HG03457 (cell line): ENCODE measurements at regions not wholly inside any gene's neighbourhood (a gene's known extent, or its start where the extent isn't known, plus 50 kb on each side); places are given as distances from the start of the nearest gene placed in this dataset.

Experiments
- ATAC-seq: cut with Tn5 transposase; IDR thresholded peaks from one replicate; pipeline ENCODE4 v1.9.1; 2021; ENCODE audit warnings: moderate number of reproducible peaks; ENCODE audit not compliant: unreplicated experiment

DNA sequence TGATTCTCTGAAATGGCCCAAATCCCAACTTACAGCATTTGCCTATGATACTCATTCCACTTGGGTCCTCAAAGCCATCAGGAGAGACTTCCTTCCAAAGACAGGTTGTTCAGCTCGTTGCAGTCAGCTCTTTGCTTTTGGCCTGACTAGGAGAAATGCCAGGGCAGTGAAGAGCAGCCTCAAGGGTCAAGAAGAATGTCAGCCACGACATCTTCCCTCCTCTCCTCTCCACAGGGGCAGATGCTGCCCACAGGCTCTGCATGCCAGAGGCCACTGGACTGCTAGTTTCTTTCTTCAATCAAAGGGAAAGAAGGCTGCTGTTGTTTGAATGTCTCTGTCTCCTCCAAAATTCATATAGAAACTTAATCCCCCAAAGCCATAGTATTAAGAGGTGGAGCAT, 201.7 kb upstream of the PFN2 start:
- ATAC-seq: no peak

DNA sequence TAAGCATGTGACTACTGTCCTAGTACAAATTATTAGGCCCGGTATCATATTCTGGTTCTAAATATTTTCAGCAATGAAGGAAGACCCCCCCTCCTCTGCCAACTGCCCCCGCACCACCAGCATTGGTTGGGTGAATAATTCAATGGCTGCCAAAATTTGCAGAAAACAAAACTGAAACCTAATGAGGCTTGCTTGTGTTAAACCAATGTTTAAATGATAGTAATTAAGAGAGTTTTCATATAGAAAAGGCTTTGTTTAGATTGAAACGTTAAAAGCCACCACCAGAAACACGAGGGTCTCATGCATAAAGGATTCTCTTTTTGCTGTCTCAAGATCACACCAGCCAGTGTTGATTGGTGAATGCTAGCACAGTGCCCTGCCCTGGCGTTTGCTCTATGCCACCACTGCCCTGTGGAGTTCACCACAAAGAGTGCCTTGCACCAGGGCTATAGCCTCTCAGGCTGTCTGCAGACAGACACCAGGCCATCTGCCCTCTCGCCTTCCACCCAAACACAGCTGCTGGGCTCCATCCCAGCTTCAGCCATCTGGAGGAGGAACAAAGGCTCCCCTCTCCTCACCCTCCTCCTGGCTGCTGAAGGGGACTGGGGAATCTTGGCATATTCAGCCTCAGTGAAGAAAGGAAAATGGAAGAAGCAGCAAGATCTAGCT, 200.3 kb upstream of the PFN2 start:
- ATAC-seq: no peak

DNA sequence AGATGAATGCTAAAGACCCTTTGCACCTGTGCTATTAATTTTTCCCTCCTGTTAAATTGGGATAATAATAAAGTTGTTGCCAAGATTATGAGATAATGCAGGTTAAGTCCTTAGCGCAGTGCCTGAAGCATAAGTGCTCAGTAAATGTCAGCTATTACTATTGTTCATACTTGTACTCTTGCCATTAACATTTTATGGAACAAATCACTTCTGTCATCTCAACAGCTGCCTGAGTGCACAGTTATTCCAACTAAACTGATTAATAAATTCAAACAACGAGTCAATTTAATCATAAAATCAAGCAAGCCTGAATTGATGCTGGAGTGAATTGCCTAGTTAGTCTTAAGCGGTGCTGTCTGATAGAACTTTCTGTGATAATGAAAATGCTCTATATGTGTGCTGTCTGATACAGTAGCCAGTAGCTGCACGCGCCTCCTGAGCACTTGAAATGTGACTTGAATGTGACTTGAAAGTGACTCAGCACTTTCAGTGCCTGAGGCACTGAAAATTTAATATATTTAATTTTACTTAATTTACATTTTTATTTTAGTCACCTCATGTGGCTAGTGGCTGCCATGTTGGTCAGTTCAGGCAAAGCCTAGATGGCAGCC, 198.7 kb upstream of the PFN2 start:
- no peak for ATAC-seq

DNA sequence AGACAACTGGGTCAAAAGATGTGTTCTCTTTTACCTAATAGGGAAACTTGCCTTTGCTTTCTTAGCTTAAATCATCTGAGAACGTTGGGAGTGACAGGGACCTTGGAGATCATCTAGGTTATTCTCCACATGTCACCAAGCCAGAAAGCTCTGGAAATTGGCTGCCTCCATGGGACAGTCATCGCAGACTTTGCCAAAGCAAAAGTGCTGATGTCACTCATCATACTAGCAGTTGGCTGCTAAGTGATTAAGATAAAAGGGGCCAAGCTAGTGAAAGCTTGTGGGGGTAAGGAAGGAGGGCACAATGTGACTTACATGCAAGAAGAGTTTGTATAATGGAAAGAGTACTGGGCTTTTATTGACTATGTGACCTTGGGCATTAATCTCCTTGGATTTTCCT, 198.0 kb upstream of the PFN2 start:
- ATAC-seq: no peak

DNA sequence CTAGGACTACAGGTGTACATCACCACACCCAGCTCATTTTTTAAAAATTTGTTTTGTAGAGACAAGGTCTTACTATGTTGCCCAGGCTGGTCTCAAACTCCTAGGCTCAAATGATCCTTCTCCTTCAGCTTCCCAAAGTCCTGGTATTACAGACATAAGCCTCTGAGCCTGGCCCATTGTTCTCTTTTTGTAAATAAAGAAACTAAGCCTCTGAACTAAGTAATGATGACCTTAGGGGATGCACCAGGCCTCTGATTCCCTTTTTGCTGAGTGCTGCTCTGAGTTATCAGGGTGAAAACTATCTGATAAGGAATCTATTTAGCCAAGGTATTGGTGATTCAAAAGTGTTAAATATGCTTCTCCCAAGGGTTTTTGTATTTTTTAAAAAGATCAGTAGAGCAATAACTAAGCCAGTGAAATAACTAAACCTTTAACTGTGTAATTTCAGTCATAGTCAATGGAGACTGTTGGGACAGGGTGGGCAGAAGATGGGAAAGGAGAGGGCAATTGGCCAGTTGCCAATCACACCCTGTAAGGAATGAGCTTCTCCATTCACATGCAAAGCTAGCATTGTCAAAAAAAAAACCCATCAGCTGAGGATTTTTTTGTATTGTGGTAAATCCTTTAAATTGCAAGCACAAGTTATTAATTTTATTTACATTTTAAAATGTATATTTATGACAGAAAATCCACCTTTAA, 194.8 kb upstream of the PFN2 start:
- no peak for ATAC-seq

DNA sequence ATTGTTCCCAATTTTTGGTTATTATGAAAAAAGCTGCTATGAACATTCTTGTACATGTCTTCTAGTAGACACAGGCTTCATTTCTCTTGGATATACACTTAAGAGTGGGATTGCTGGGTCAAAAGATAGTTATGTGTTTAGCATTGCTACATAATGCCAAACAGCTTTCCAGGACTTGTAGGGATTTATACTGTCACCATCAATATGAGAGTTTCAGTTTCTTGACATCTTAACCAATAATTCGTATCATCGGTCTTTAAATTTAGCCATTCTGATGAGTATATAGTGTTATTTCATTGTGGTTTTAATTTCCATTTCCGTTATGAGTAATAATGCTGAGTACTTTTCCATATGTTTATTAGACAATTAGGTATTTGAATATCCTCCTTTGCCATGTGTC, 190.3 kb upstream of the PFN2 start:
- ATAC-seq: no peak

DNA sequence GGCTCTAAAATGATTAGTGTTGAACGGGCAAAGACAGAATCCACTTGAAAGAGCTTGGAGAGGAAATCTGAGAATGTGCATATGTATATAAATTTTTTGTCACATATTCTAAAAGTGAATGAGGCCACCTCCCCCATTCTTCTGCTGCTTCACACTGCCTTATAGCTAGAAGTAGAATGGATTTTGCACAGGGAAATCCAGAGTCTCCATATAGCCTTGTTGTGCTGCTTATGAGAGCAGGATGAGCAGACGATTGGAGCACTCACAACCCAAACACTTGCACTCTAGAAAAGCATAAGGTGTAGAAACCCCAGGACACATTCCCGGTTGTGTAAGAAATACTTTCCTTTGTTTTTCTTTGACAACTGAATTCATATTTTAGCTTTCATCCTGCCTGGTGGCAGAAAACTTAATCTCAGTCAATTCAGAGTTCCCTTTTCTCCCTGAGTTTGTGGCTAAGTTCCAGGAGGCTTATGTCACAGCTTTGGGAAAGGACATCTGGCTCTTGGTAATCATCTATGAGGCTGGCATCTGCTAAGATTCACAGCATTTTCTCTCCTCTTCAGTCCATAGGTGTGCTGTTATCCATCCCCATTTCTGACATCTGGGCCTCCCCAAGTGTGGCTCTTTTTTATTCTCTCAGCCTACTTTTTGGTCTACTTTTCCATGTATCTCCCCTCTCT, 188.4 kb upstream of the PFN2 start:
- no peak for ATAC-seq

DNA sequence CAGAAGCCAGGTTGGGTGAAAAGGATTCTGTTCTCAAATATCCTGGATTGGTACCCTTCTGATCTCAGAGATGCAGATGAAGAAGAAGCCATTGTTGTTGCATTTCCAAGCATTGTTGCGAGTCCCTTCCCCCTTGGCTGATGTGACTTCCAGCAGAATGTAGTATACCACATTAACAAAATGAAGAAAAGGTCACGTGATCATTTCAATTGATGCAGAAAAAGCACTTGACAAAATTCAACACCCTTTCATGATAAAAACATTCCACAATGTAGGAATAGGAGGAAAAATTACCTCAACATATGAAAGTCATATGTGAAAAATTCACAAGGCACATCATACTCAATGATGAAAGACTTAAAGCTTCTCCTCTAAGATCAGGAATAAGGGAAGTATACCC, 181.9 kb upstream of the PFN2 start:
- ATAC-seq: no peak

DNA sequence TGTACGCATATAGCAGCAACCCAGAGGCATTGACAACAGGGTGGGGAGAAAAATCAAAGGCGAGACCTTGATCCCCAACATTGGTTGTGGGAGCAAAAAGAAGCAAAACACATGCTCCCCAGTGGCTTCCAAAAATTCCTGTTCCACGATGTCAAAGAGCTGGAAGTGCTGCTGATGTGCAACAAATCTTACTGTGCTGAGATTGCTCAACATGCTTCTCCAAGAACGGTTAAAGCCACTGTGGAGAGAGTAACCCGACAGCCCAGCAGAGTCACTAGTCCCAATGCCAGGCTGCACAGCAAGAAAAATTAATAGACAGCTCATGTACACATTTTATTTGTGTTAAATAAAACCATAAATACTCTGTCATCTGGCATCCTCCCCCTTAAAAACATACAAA, 179.9 kb upstream of the PFN2 start:
- no peak for ATAC-seq

DNA sequence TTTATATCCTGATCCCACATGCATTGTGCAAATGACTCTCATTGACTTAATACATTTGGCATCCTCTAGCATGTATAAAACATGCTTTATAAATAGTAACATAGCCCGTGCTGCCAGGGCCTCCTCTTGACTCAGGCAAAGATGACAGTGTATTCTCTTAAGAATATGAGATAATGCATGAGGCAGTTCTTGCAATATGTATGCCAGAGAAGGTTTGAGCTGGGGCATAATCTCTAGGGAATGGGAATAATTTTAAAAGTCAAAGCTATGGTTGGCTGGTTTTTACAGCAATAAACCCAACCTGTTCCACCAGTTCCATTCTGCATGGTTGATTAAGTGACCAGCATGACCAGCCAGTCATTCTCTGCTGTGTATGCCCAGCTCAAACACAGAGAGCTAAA, 179.0 kb upstream of the PFN2 start:
- no peak for ATAC-seq

DNA sequence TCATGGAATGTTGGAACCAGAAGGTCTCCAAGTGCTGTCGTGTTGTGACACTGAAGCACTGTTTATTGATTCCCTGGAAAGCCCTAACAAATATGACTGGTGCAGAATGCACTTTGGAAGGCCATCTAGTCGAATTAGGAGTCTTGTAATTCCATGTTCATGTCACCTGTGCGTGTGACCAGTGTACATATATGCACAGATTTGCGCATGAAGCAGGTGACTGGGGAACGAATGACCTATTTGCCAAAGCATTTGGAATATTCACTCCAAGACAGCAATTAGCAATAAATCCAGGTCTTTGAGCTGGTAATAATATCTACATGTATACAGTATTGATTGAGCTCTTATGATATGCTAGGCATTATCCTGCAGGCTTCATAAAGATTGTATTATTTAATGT, 177.5 kb upstream of the PFN2 start:
- no peak for ATAC-seq

DNA sequence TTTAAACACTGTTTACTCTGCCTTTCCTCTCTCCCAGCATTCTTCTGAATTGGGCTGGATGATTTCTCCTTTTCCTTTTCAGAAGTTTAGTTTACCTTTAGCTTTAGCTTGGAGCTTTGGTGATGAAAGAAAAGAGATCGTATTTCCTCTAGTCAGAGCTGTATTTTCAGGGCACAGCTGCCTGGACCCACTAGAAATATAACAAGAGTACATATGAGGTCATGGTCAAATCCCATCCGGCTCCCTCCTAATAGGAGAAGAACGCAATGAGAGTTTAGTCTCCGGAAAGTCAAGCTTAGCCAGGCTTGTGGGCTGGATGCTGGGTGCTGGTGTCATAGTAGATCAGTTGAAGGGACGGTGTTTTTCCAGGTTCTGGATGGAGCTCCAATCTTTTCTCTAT, 177.1 kb upstream of the PFN2 start:
- no peak for ATAC-seq

DNA sequence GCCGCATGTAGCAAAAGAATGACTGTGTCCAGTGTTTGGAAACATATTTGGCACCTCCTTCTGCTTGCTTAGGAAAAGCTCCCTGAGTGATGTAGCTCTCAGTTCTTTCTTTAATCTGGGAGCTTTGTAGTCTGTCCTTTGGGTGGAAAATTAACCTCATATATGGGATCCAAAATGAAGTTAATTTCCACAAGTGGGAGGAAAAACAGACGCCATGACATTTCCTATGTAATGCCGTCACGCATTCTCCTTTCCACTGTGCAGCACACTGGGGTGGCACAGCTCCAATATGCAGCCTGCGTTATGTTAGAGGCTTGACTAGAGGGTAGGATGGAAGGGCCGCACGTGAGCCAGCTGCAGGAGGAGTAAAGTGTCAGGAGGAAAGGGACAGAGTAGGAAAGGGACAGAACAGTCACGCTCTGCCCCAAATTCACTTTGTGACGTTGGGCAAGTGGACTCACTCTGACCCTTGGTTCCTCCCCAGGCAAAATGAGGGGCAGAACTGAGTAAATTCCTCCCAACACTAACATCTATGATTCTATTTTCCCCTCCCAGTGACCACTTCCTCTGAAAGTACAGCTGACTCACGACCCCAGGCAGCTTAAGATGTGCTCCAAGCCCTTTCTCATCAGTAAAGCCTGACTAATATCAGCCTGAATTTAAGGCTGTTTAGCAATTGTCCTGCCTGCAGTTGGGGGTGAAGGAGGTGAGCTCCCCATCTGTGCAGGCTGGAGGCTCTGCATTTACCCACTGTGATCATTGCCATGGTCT, 176.5 kb upstream of the PFN2 start:
- no peak for ATAC-seq

DNA sequence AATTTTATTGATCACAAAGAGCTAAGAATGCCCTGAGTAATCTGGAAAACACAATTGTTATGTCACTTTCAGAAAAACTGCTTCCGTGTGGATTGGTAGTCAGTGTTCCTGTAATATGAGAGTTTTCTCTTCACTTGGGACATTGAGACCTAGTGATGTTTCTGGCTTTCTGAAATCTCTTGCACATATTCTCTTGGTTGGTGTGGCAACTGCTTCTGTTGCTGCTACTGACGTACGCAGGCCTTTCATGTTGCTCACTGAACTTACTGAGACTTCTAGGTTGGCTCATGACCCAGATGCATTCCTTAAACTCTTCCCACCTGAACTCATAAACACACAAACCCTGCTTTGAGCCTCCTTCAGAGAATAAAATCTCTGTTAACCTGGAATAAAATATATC, 175.0 kb upstream of the PFN2 start:
- ATAC-seq: no peak

DNA sequence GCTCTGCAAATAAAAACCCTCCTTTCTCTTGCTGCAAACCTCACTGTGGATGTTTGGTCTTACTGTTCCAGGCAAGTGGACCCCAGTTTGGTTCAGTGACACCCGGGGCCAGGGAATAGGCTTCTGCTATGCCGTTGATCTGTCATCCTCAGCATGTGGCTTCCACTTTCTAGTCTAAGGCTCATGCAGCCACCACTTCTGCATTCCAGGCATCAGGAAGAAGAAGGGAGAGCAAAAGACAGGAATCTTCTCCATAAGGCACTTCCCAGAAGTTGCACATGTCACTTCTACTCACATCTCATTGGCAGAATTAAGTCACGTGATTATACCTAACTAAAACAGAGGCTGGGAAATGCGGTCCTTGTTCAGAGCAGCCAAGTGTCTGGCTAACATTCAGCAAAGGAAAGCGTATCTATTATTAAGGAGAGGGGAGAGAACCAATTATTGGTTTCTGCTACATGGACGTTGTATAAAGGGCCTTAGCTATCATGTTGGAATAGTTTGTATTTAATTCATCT, 173.6 kb upstream of the PFN2 start:
- ATAC-seq: no peak

DNA sequence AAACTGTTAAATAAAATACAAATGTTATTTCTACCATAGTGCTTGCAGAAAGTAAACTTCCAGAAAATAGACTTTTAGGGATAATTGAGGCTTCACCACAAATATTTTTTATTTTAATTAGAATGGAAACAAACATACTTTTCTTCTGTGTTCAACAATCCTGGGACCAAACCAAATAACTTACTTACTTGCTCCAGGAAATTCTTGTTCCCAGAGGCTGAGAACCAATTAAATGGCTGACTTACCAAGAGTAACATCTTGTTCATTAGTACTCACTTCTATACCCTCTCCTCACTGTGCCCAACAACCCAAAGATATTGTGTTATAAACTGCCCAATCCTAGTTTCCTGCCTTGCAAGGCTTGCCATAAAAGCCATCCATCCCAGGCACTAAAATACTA, 172.2 kb upstream of the PFN2 start:
- ATAC-seq: no peak

DNA sequence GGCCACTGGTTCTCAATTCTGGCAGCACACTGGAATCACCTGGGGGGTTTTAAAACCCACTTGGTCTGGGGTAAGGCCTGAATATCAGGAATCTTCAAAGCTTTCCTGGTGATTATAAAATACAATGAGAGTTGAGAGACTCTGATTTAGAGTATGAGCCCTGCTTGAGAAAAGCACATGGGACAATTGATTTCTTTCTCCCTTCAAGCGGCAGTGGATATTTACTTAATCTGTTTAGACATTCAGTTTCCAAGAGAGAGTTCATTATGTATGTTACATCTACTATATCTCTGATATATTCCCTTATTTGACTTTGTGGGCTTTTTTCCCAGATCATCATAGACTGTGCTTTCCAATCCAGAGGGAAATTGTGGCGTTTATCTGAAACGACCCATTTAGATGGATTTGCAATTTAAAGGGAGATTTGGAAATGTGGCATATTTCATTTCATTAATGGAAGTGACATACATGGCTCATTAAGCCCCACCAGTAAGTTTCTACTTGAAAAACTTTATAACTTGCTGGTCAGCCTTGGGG, 171.2 kb upstream of the PFN2 start:
- ATAC-seq: no peak

DNA sequence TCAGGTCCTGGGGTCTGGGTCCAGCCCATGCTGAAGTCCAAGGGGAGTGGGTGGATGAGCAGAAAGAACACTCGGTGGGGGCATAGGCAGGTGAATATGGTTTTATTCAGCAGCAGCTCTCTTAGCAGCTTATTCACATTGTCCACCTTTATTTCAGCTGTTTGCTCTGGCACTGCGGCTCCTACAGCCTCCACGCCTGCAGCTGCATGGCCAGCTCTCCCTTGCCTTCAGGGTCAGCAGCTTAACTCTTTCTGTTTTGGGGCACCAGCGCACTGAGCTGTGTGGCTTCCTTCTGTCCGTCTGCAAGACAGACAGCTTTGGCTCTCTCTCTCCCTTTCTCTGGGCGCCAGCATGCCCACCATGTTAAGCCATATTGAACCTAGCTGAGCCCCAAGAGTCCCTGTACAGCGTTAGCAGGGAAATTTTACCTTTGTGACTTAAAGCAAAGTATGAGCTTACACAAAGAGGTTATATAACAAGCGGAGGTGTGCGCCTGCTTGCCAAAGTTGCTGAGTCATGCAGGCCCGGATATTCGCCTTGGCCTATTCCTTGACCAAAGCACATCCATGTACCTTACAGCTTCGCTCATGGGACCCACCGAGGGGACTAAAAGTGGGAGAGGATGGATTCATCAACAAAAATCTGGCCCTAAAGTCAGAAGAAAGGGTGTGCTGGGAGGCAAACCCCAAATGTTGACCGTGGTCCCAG, 170.1 kb upstream of the PFN2 start:
- no peak for ATAC-seq

DNA sequence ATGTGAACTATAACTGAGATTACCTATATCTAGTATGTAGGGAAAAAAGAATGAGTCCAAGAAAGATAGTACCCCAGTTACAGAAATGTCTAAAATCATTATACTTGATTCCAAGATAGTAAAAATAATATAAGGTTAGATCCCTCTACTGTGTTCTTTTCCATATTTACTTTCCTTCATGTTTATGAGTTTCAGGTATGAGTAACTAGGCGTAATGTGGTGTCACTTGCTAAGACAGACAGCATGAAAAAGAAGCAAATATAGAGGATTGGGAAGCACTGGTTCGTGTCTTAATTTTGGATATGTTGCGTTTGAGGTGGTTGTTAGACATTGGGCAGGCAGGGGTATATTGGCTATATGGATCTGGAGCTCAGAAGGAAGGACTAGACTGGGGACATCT, 168.1 kb upstream of the PFN2 start:
- ATAC-seq: no peak

DNA sequence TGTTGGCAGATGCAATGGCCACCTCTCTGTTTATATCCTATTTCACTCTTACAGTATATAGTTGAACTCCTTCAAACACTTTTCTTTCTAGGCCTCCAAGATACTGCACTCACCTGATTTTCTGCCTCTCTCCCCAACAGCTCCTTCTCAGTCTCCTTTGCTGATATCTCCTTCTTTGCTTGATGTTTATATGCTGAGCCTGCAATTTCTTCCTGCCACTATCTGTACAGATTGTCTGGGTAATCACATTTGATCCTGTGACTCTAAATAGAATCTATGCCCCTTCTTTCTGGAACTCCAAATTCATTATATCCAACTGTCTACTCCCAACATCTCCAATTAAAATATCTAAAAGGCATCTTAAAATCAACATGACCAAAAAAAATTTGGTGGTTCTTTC, 165.5 kb upstream of the PFN2 start:
- no peak for ATAC-seq
